ENCODE measurements at regions not wholly inside any gene's neighbourhood (a gene's known extent, or its start where the extent isn't known, plus 50 kb on each side); places are given as distances from the start of the nearest gene placed in this dataset.

DNA sequence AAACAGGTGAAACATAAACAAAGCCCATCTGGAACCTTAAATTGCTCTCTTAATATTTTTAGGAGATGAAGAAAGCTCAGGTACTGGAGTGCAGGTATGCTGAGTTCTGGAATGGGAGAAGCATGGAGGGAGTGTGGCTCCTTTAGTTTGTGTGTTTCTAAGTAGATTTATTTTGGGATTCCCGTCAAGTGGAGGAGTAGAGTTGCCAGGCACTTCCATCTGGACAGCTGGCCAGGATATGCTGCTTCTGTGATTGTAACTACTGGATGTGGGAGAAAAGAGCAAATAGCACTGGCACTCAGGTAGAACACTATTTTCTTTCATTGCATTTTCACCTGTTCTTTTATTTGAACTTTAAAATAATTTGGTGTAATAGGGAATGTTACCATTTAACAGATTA is 182.3 kb upstream of the MAST4 start:
- TF ChIP-seq CTCF (IDR thresholded peaks at IDR 0.05; ENCODE audit: insufficient read depth, low read depth, low read length) (no peak), EZH2 (IDR thresholded peaks at IDR 0.05; ENCODE audit: insufficient read depth, low read length) (no peak)

Data from astrocyte (in vitro differentiated cells and primary cell).